GM23338 (cell line): ENCODE measurements at regions not wholly inside any gene's neighbourhood (a gene's known extent, or its start where the extent isn't known, plus 50 kb on each side); places are given as distances from the start of the nearest gene placed in this dataset.

Experiments
- ATAC-seq: fragments of 200-7000 bp; cut with Tn5 transposase; 3 replicates; pipeline ENCODE4 v1.9.1; 2020
- DNase-seq: peaks from one replicate; pipeline ENCODE4 v3.0.0-alpha.2; 2015; ENCODE audit warnings: low spot score
- H2AFZ ChIP-seq: fragments of 200-600 bp; sonication (generic); 2 replicates; pipeline ENCODE4 v1.8.0; 2016; ENCODE audit warnings: antibody characterized with exemption, mild to moderate bottlenecking, moderate library complexity
- H3F3A ChIP-seq: fragments of 200-600 bp; sonication (generic); replicated peaks from 2 replicates; pipeline ENCODE4 v1.8.0; 2017; ENCODE audit warnings: antibody characterized with exemption, mixed run types, low read depth
- H3K27ac ChIP-seq: fragments of 200-600 bp; sonication (generic); 2 replicates; pipeline ENCODE4 v1.6.1; 2016; ENCODE audit warnings: low read depth
- H3K27me3 ChIP-seq: fragments of 200-600 bp; sonication (generic); 2 replicates; pipeline ENCODE4 v1.8.0; 2016; ENCODE audit warnings: mild to moderate bottlenecking, mixed run types, moderate library complexity; ENCODE audit not compliant: insufficient read depth
- H3K36me3 ChIP-seq: fragments of 200-600 bp; sonication (generic); 2 replicates; pipeline ENCODE4 v1.8.0; 2016; ENCODE audit warnings: mild to moderate bottlenecking; ENCODE audit not compliant: insufficient read depth
- H3K4me1 ChIP-seq: fragments of 200-600 bp; sonication (generic); 2 replicates; pipeline ENCODE4 v1.8.0; 2016; ENCODE audit warnings: mild to moderate bottlenecking, moderate library complexity; ENCODE audit not compliant: insufficient read depth
- H3K4me2 ChIP-seq: fragments of 200-600 bp; sonication (generic); 2 replicates; pipeline ENCODE4 v1.7.1; 2017; ENCODE audit warnings: mixed run types
- H3K4me3 ChIP-seq: fragments of 200-600 bp; sonication (generic); 2 replicates; pipeline ENCODE4 v1.6.1; 2016; ENCODE audit warnings: mixed run types
- H3K79me2 ChIP-seq: fragments of 200-600 bp; sonication (generic); replicated peaks from 2 replicates; pipeline ENCODE4 v1.8.0; 2017; ENCODE audit warnings: mild to moderate bottlenecking; ENCODE audit not compliant: insufficient read depth
- H3K9me2 ChIP-seq: fragments of 200-600 bp; sonication (generic); 2 replicates; pipeline ENCODE4 v1.8.0; 2017; ENCODE audit not compliant: insufficient read depth
- H4K20me1 ChIP-seq: fragments of 200-600 bp; sonication (generic); replicated peaks from 2 replicates; pipeline ENCODE4 v1.8.0; 2017; ENCODE audit warnings: mild to moderate bottlenecking; ENCODE audit not compliant: insufficient read depth
- H3K27ac Mint-ChIP-seq: 2 replicates; pipeline ENCODE4 v1.8.0; 2020; ENCODE audit warnings: inconsistent platforms, mild to moderate bottlenecking, moderate library complexity, mixed read lengths
- H3K27me3 Mint-ChIP-seq: 3 replicates; pipeline ENCODE4 v1.8.0; 2022; ENCODE audit warnings: low read depth, mild to moderate bottlenecking, moderate library complexity, mixed read lengths, inconsistent platforms; ENCODE audit not compliant: insufficient read depth, poor library complexity
- H3K36me3 Mint-ChIP-seq: 3 replicates; pipeline ENCODE4 v1.8.0; 2021; ENCODE audit warnings: low read depth, mild to moderate bottlenecking, inconsistent platforms, moderate library complexity, mixed read lengths
- H3K4me1 Mint-ChIP-seq: 3 replicates; pipeline ENCODE4 v1.8.0; 2020; ENCODE audit warnings: mild to moderate bottlenecking, inconsistent platforms, mixed read lengths
- H3K4me3 Mint-ChIP-seq: 3 replicates; pipeline ENCODE4 v1.8.0; 2021; ENCODE audit warnings: moderate library complexity, mild to moderate bottlenecking, inconsistent platforms, mixed read lengths
- H3K9me3 Mint-ChIP-seq: 3 replicates; pipeline ENCODE4 v1.8.0; 2020; ENCODE audit warnings: moderate library complexity, mild to moderate bottlenecking, inconsistent platforms, mixed read lengths
- CTCF ChIP-seq, 2 experiments: fragments of 200-600 bp in 1 of 2; sonication (generic) in 1 of 2; conservative IDR thresholded peaks; 2 replicates each; pipeline versions ENCODE4 v1.5.1 to v1.6.1; 2016 to 2017; ENCODE audit warnings: antibody characterized with exemption in 2 of 2, low read depth in 2 of 2, mild to moderate bottlenecking in 2 of 2, moderate library complexity in 1 of 2
- JUNB ChIP-seq: IDR thresholded peaks from one replicate; pipeline ENCODE4 v1.6.1; 2016; ENCODE audit warnings: antibody characterized with exemption; ENCODE audit not compliant: unreplicated experiment
- NANOG ChIP-seq: IDR thresholded peaks from 2 replicates; pipeline ENCODE4 v1.6.1; 2016; ENCODE audit warnings: antibody characterized with exemption, borderline replicate concordance
- ZNF462 ChIP-seq: fragments of 250-450 bp; sonication (Bioruptor Pico); IDR thresholded peaks from 2 replicates; pipeline ENCODE4 v1.5.0; 2020; ENCODE audit warnings: mild to moderate bottlenecking, moderate library complexity

- TF ChIP-seq CTCF (conservative IDR thresholded peaks at IDR 0.05; ENCODE audit: low read depth in 2 of 2) (no peak), JUNB (no peak), ZNF462 (CRISPR knock-in tag) (no peak)
Observed at GRCh38 chr12:42933461-42934081, 344.0 kb upstream of the PRICKLE1 start (continued).

- no peak for DNase-seq
- Mint-ChIP-seq H3K27ac (no peak overlapping the region), H3K9me3 (no peaks in the 10 kb centered on the region), H3K36me3 (no peaks in the 10 kb centered on the region), H3K4me1 (peaks cover 12% of the 10 kb centered on the region; the same call in 2 of the 3 replicates), H3K27me3 (no peaks in the 10 kb centered on the region), H3K4me3 (no peak overlapping the region)
- Histone ChIP-seq H3K4me2 (no peak overlapping the region; the same call in 1 of the 2 replicates), H4K20me1 (no peaks in the 10 kb centered on the region), H2AFZ (peak overlapping the region; percentile 93), H3K4me3 (no peak overlapping the region), H3K9me2 (0 out of 2 replicates have a peak, but pooled peaks cover 4% of the 10 kb centered on the region), H3K4me1 (no peaks in the 10 kb centered on the region; the same call in 1 of the 2 replicates), H3K27ac (no peak overlapping the region), H3F3A (no peaks in the 10 kb centered on the region), H3K36me3 (no peaks in the 10 kb centered on the region), H3K79me2 (no peaks in the 10 kb centered on the region), H3K27me3 (no peaks in the 10 kb centered on the region)
- ATAC-seq: no peak
- TF ChIP-seq NANOG (no peak), JUNB (no peak), ZNF462 (CRISPR knock-in tag) (no peak)
Observed at GRCh38 chr12:42932936-42933335, 343.4 kb upstream of the PRICKLE1 start.
